ENCODE measurements at regions not wholly inside any gene's neighbourhood (a gene's known extent, or its start where the extent isn't known, plus 50 kb on each side); places are given as distances from the start of the nearest gene placed in this dataset.
"Not testable (repeated sequence)": the region's sequence is repeated elsewhere in the genome, so short reads cannot be mapped to it uniquely, and the experiment has no call there.

- Mint-ChIP-seq H3K27ac (no peak overlapping the region), H3K4me1 (ENCODE audit: low read depth) (peaks cover 9% of the 10 kb centered on the region), H3K27me3 (ENCODE audit: low read depth) (peaks cover 8% of the 10 kb centered on the region), H3K4me3 (no peak overlapping the region), H3K9me3 (no peaks in the 10 kb centered on the region), H3K36me3 (ENCODE audit: low read depth) (no peaks in the 10 kb centered on the region)
Observed at GRCh38 chr11:69215784-69216415, 60.2 kb downstream of the SMIM38 start.

GRCh38 chr11:69216647-69217051, 60.9 kb downstream of the SMIM38 start:
- Mint-ChIP-seq H3K27ac (no peak overlapping the region), H3K4me1 (ENCODE audit: low read depth) (peaks cover 9% of the 10 kb centered on the region), H3K27me3 (ENCODE audit: low read depth) (peaks cover 8% of the 10 kb centered on the region), H3K36me3 (ENCODE audit: low read depth) (no peaks in the 10 kb centered on the region), H3K9me3 (no peaks in the 10 kb centered on the region), H3K4me3 (no peak overlapping the region)

- Mint-ChIP-seq H3K4me1 (ENCODE audit: low read depth) (peaks cover 9% of the 10 kb centered on the region), H3K27me3 (ENCODE audit: low read depth) (peaks cover 2% of the 10 kb centered on the region), H3K36me3 (ENCODE audit: low read depth) (no peaks in the 10 kb centered on the region), H3K4me3 (no peak overlapping the region), H3K9me3 (no peaks in the 10 kb centered on the region), H3K27ac (no peak overlapping the region)
Observed at GRCh38 chr11:69217276-69218105, 61.8 kb downstream of the SMIM38 start.

DNA sequence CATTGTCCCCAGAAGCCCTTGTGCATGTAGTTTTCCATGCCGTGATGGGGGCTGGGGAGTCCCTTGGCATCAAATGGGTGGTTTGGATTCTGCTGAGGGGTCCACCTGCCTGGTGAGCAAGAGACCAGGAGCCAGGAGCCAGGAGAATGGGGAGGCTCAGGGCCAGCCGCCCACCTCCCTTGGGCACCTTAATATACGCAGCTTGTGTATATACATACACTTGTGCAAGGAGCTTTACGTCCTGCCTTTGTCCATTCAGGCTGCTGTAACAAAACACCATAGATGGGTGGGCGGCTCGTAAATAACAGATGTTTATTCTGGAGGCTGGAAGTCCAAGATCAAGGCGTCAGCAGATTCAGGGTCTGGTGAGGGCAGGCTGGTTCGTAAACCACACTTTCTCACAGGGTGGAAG, 62.5 kb downstream of the SMIM38 start:
- Mint-ChIP-seq H3K9me3 (no peaks in the 10 kb centered on the region), H3K4me1 (ENCODE audit: low read depth) (peaks cover 6% of the 10 kb centered on the region), H3K27ac (no peak overlapping the region), H3K4me3 (no peak overlapping the region), H3K36me3 (ENCODE audit: low read depth) (no peaks in the 10 kb centered on the region), H3K27me3 (ENCODE audit: low read depth) (no peaks in the 10 kb centered on the region)

GRCh38 chr11:69218946-69219720, 63.4 kb downstream of the SMIM38 start:
- H3K27ac Mint-ChIP-seq, result no peak overlapping the region
- no peaks in the 10 kb centered on the region for H3K36me3 Mint-ChIP-seq (ENCODE audit: low read depth)
- no peaks in the 10 kb centered on the region for H3K27me3 Mint-ChIP-seq (ENCODE audit: low read depth)
- no peak overlapping the region for H3K4me3 Mint-ChIP-seq
- H3K9me3 Mint-ChIP-seq, result no peaks in the 10 kb centered on the region
- no peaks in the 10 kb centered on the region for H3K4me1 Mint-ChIP-seq (ENCODE audit: low read depth)

DNA sequence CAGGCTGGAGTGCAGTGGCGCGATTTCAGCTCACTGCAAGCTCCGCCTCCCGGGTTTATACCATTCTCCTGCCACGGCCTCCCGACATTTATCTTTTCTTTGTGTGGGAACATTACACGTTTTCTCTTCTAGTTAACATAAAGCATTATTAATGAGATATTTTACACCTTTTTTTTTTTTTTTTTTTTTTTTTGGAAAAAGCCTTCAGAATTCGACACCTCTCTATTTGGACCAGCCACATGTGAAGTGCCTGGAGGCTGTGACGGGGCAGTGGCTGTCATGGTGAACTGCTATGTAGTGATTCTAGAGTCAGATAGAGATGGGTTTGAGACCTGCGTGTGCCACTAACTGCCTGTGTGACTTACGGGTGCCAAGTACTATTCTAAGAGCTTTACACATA, 64.3 kb downstream of the SMIM38 start:
- no peaks in the 10 kb centered on the region for H3K4me1 Mint-ChIP-seq (ENCODE audit: low read depth)
- H3K9me3 Mint-ChIP-seq, result no peaks in the 10 kb centered on the region
- no peaks in the 10 kb centered on the region for H3K36me3 Mint-ChIP-seq (ENCODE audit: low read depth)
- H3K27ac Mint-ChIP-seq, result no peak overlapping the region
- peaks cover 6% of the 10 kb centered on the region for H3K27me3 Mint-ChIP-seq (ENCODE audit: low read depth)
- H3K4me3 Mint-ChIP-seq, result no peak overlapping the region

DNA sequence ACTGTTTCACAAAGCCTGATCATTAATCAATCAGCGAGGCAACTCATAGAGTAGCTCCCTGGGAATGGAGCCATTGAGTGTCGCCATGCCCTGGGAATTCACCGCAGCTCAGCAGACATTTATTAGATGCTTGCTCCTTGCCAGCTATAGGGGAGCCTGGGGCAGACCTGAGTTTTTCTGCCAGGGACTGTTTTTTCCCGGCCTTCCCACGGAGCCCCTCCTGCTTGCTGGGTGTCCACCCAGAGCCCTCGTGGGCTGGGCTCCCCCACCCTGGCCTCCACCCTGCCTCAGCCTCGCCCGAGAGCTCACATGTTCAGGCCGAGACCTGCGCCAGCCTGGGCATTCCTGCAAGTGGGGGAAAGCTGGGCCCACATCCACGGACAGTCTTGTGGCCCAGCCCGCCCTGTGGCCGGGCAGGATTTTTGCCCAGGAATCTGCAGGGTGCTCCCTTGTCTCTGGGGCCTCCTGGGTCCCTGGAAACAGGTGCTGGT, 64.9 kb downstream of the SMIM38 start:
- no peaks in the 10 kb centered on the region for H3K4me1 Mint-ChIP-seq (ENCODE audit: low read depth)
- H3K4me3 Mint-ChIP-seq, result no peak overlapping the region
- no peak overlapping the region for H3K27ac Mint-ChIP-seq
- peaks cover 10% of the 10 kb centered on the region for H3K27me3 Mint-ChIP-seq (ENCODE audit: low read depth)
- H3K9me3 Mint-ChIP-seq, result no peaks in the 10 kb centered on the region
- no peaks in the 10 kb centered on the region for H3K36me3 Mint-ChIP-seq (ENCODE audit: low read depth)

- Mint-ChIP-seq H3K4me3 (no peak overlapping the region), H3K9me3 (peaks cover 2% of the 10 kb centered on the region), H3K4me1 (ENCODE audit: low read depth) (no peaks in the 10 kb centered on the region)
Observed at GRCh38 chr11:69221086-69221485, 65.4 kb downstream of the SMIM38 start.

GRCh38 chr11:69221636-69222035, 65.9 kb downstream of the SMIM38 start:
- H3K4me1 Mint-ChIP-seq (ENCODE audit: low read depth); H3K36me3 Mint-ChIP-seq (ENCODE audit: low read depth); H3K27ac Mint-ChIP-seq; H3K4me3 Mint-ChIP-seq; H3K9me3 Mint-ChIP-seq: not testable (repeated sequence)
- H3K27me3 Mint-ChIP-seq (ENCODE audit: low read depth), result peaks cover 18% of the 10 kb centered on the region

More at GRCh38 chr11:69221086-69221485, 65.4 kb downstream of the SMIM38 start:
- no peak overlapping the region for H3K27ac Mint-ChIP-seq
- no peaks in the 10 kb centered on the region for H3K36me3 Mint-ChIP-seq (ENCODE audit: low read depth)
- peaks cover 13% of the 10 kb centered on the region for H3K27me3 Mint-ChIP-seq (ENCODE audit: low read depth)

GRCh38 chr11:69227271-69227670, 66.7 kb upstream of the MYEOV start:
- peaks cover 11% of the 10 kb centered on the region for H3K9me3 Mint-ChIP-seq
- no peaks in the 10 kb centered on the region for H3K4me1 Mint-ChIP-seq (ENCODE audit: low read depth)
- H3K36me3 Mint-ChIP-seq (ENCODE audit: low read depth), result no peaks in the 10 kb centered on the region
- no peak overlapping the region for H3K27ac Mint-ChIP-seq
- no peak overlapping the region for H3K4me3 Mint-ChIP-seq
- peaks cover 23% of the 10 kb centered on the region for H3K27me3 Mint-ChIP-seq (ENCODE audit: low read depth)

- H3K4me1 Mint-ChIP-seq (ENCODE audit: low read depth), result no peaks in the 10 kb centered on the region
- no peak overlapping the region for H3K4me3 Mint-ChIP-seq
- H3K27ac Mint-ChIP-seq, result no peak overlapping the region
- peaks cover 11% of the 10 kb centered on the region for H3K9me3 Mint-ChIP-seq
- peaks cover 21% of the 10 kb centered on the region for H3K27me3 Mint-ChIP-seq (ENCODE audit: low read depth)
- no peaks in the 10 kb centered on the region for H3K36me3 Mint-ChIP-seq (ENCODE audit: low read depth)
Observed at GRCh38 chr11:69229511-69229910, 64.4 kb upstream of the MYEOV start.

- peaks cover 12% of the 10 kb centered on the region for H3K27me3 Mint-ChIP-seq (ENCODE audit: low read depth)
- H3K4me3 Mint-ChIP-seq, result no peak overlapping the region
- peaks cover 11% of the 10 kb centered on the region for H3K9me3 Mint-ChIP-seq
- H3K36me3 Mint-ChIP-seq (ENCODE audit: low read depth), result no peaks in the 10 kb centered on the region
- H3K27ac Mint-ChIP-seq, result no peak overlapping the region
- H3K4me1 Mint-ChIP-seq (ENCODE audit: low read depth), result no peaks in the 10 kb centered on the region
Observed at GRCh38 chr11:69230856-69231425, 63.0 kb upstream of the MYEOV start.

DNA sequence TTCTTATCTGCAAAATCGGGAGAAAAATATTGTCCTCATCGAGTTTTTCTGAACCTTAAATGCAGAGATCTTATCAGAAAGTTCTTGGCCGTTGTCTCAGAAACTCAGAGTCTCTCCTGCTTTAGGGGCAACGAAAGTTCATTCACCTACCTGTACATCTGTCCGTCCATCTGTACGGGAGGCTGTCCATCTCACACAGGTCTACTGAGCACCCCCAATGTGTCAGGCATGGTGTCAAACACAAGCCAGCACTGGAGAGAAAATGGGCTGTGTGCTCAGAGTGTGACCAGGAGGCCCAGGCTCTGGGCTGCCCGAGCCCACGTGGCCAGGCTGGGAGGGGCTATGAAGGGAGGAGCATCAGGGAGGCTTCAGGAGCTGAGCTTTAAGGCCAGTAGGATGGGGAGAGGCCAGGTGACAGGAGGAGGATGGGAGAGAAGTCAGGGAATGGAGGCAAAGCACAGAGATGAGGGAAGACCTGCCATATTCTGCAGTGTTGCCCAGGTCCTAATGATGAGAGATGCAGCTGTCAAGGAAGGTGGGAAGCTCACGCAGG, 62.4 kb upstream of the MYEOV start:
- Mint-ChIP-seq H3K4me3 (no peak overlapping the region), H3K4me1 (ENCODE audit: low read depth) (no peaks in the 10 kb centered on the region)

More for the DNA sequence above, 62.4 kb upstream of the MYEOV start:
- Mint-ChIP-seq H3K27ac (no peak overlapping the region), H3K27me3 (ENCODE audit: low read depth) (peaks cover 8% of the 10 kb centered on the region), H3K36me3 (ENCODE audit: low read depth) (no peaks in the 10 kb centered on the region), H3K9me3 (peaks cover 5% of the 10 kb centered on the region)
